Left lung (tissue), 4 donors: ENCODE measurements at regions not wholly inside any gene's neighbourhood (a gene's known extent, or its start where the extent isn't known, plus 50 kb on each side); places are given as distances from the start of the nearest gene placed in this dataset.

Source experiments
- ATAC-seq: fragments of 200-7000 bp; cut with Tn5 transposase; one replicate; pipeline ENCODE4 v1.9.1; 2020; ENCODE audit warnings: moderate library complexity
- DNase-seq, 4 donors: peaks; one replicate each; pipeline ENCODE4 v3.0.0-alpha.2; 2013 to 2020
- H3K27ac ChIP-seq, 2 donors: fragments of 200-600 bp; sonication (generic) in 1 of 2; one replicate each; pipeline versions ENCODE4 v1.5.0 to v1.8.0; 2020 to 2021
- H3K27me3 ChIP-seq, 2 donors: fragments of 200-600 bp; sonication (generic) in 1 of 2; one replicate each; pipeline versions ENCODE4 v1.5.0 to v1.8.0; 2020 to 2021
- H3K36me3 ChIP-seq, 2 donors: fragments of 200-600 bp; sonication (generic) in 1 of 2; one replicate each; pipeline versions ENCODE4 v1.5.0 to v1.8.0; 2020 to 2021
- H3K4me1 ChIP-seq, 2 donors: fragments of 200-600 bp; one replicate each; pipeline ENCODE4 v1.8.0; 2021
- H3K4me3 ChIP-seq, 2 donors: fragments of 200-600 bp; sonication (generic) in 1 of 2; one replicate each; pipeline versions ENCODE4 v1.5.0 to v1.8.0; 2020 to 2021; ENCODE audit warnings: mild to moderate bottlenecking in 1 of 2
- H3K9me3 ChIP-seq, 2 donors: fragments of 200-600 bp; sonication (generic) in 1 of 2; one replicate each; pipeline versions ENCODE4 v1.5.0 to v1.8.0; 2020 to 2021
- intact Hi-C, 2 donors: fragments of 100-400 bp; cut with DNase I; formaldehyde crosslinking; loops; one replicate each; pipeline versions ENCODE4 v1.11.2 to v1.14.2; 2022
- TF ChIP-seq, protein P1 (sequence below), 2 donors: fragments of 200-600 bp; sonication (generic) in 1 of 2; IDR thresholded peaks; one replicate each; pipeline versions ENCODE4 v1.5.0 to v1.8.0; 2021; ENCODE audit warnings: antibody characterized with exemption in 2 of 2
- donor health status: DM: no; HTN: yes; CAD: no.
- donor health status: DM: no; HTN: no; CAD: no.

DNA sequence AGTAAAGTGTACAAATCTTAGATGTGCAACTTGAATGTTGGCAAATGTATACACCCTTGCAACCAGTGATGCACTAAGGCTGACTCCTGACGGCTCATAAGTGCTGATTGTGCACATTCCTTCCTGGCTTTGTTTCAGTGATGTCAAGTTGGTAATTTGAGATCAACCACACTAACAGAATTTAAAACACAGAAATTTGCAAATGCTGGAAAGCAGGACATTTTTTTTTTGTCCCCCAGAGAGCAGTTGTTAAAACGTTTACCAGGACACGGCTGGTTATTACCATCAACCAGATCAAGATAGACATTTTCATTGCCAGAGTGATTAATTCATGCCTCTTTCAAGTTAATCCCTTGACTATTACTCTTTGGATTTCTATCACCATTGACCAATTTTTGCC is 735.6 kb downstream of the RFPL4B start:
- TF ChIP-seq, protein P1, sequence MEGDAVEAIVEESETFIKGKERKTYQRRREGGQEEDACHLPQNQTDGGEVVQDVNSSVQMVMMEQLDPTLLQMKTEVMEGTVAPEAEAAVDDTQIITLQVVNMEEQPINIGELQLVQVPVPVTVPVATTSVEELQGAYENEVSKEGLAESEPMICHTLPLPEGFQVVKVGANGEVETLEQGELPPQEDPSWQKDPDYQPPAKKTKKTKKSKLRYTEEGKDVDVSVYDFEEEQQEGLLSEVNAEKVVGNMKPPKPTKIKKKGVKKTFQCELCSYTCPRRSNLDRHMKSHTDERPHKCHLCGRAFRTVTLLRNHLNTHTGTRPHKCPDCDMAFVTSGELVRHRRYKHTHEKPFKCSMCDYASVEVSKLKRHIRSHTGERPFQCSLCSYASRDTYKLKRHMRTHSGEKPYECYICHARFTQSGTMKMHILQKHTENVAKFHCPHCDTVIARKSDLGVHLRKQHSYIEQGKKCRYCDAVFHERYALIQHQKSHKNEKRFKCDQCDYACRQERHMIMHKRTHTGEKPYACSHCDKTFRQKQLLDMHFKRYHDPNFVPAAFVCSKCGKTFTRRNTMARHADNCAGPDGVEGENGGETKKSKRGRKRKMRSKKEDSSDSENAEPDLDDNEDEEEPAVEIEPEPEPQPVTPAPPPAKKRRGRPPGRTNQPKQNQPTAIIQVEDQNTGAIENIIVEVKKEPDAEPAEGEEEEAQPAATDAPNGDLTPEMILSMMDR (IDR thresholded peaks at IDR 0.05), result no peak
- ATAC-seq, result no peak
- Histone ChIP-seq H3K27ac (no peak overlapping the region), H3K4me3 (no peak overlapping the region), H3K36me3 (no peaks in the 10 kb centered on the region), H3K4me1 (no peaks in the 10 kb centered on the region), H3K27me3 (no peaks in the 10 kb centered on the region), H3K9me3 (no peaks in the 10 kb centered on the region)
- intact Hi-C loops, result no loop called here
- DNase-seq, result peak in 1 of 4 donors; percentile 24

DNA sequence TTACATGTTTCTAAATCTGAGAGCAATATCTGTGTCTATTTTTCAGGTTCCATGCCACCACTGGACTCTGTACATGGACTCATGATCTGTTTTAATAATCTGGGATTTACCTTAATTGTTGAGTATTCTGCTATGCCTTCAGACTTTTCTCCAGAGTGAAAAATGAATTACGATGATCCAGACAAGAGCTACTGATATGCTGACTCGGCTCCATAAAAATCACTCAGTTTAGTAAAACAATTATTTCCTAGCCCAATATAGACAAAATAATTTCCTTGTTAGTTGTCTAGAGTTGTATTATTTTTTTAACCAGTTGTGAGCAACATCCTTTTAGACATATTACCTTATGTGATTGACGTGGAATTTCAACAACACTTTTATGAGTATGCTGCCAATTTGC is 736.8 kb downstream of the RFPL4B start:
- TF ChIP-seq, protein P1 (IDR thresholded peaks at IDR 0.05), result no peak
- Histone ChIP-seq H3K36me3 (no peaks in the 10 kb centered on the region), H3K27ac (no peak overlapping the region), H3K4me3 (no peak overlapping the region), H3K9me3 (no peaks in the 10 kb centered on the region), H3K27me3 (no peaks in the 10 kb centered on the region), H3K4me1 (no peaks in the 10 kb centered on the region)
- intact Hi-C loops, result no loop called here
- DNase-seq (no peak), ATAC-seq (no peak)

DNA sequence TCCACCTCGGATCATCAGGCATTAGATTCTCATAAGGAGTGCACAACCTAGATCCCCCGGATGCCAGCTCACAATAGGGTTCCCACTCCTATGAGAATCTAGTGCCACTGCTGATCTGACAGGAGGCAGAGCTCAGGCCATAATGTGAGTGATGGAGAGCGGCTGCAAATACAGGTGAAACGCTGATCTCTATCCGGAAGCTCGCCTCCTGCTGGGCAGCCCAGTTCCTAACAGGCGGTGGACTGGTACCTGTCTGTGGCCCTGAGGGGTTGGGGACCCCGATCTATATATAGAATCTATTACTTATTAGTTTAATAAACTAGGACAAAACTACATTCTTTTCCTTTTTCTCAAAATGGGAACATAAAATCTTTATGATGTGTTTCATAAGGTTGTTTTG is 741.9 kb downstream of the RFPL4B start:
- DNase-seq, result peak in 1 of 4 donors; percentile 34

DNA sequence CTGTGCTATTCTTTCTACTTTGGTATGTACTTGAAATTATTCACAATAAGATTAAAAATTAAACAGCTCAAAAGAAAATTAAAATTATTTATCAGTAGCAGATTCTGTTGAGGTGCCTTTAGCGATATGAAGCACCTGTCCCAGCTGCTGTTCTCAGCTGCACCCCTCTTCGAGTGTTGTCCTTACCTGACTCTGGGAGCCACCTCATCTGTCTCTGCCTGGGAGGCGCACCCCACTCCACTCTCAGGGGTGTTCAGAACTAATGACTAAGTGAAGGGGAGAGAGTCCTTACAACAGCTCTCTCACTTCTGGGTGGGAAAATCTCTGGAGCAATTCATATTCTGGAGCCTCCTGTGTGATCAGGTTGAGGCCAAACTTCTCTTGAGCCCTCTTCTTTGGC is 745.7 kb downstream of the RFPL4B start:
- H3K4me3 ChIP-seq, result no peak overlapping the region
- H3K4me1 ChIP-seq, result no peaks in the 10 kb centered on the region
- H3K27me3 ChIP-seq, result no peaks in the 10 kb centered on the region
- H3K36me3 ChIP-seq, result no peaks in the 10 kb centered on the region
- DNase-seq, result no peak
- TF ChIP-seq, protein P1 (IDR thresholded peaks at IDR 0.05), result no peak
- no peaks in the 10 kb centered on the region for H3K9me3 ChIP-seq
- no peak overlapping the region for H3K27ac ChIP-seq
- intact Hi-C loops, result no loop called here
- ATAC-seq, result no peak

More for the DNA sequence above, 741.9 kb downstream of the RFPL4B start:
- no peak for ATAC-seq
- Histone ChIP-seq H3K4me1 (no peaks in the 10 kb centered on the region), H3K27ac (no peak overlapping the region), H3K27me3 (no peaks in the 10 kb centered on the region), H3K4me3 (no peak overlapping the region), H3K9me3 (no peaks in the 10 kb centered on the region), H3K36me3 (no peaks in the 10 kb centered on the region)
- intact Hi-C loops, result no loop called here
- TF ChIP-seq, protein P1 (IDR thresholded peaks at IDR 0.05), result no peak

DNA sequence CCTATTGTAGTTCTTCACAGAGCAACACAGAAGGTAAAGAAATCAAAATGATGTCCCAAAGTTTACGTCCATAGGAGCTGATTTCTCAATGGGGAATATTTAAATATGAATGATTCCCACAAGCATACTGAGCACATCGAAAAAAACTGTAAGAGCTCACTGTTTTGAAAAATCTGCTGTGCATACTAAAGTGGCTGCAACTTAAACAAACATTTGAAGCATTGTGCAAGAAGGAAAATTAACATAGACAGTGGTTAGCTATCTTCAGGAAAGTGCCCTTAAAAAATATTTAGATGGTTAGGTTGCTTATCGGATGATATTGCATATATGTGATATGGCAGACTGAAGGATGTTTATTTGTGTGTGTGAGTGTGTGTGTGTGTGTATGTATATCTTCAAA is 747.6 kb downstream of the RFPL4B start:
- Histone ChIP-seq H3K9me3 (no peaks in the 10 kb centered on the region), H3K4me1 (no peaks in the 10 kb centered on the region), H3K4me3 (no peak overlapping the region), H3K27me3 (no peaks in the 10 kb centered on the region), H3K36me3 (no peaks in the 10 kb centered on the region), H3K27ac (no peak overlapping the region)
- ATAC-seq (no peak), DNase-seq (peak in 2 of 4 donors; percentile 15 to 34)
- intact Hi-C loops, result no loop called here
- TF ChIP-seq, protein P1 (IDR thresholded peaks at IDR 0.05), result no peak
